ENCODE measurements at regions not wholly inside any gene's neighbourhood (a gene's known extent, or its start where the extent isn't known, plus 50 kb on each side); places are given as distances from the start of the nearest gene placed in this dataset.

DNA sequence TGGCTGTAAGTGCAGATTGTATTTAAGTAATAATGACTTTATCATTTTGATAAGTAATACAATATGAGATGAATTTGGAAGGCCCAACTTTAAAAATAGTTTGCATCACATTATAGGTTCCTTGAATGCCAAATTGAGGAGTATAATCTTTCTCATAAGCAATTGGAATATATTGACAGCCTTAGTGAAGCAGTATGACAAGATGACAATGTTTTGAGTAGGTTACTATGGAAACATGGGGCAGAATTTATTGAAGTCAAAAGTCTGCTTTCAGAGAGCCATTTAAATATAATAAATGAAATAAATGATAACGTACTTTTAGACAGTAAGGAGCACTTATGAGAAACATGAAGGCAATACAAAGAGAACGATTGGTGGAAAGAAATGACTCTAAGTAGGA, 776.4 kb downstream of the TECRL start:
- DNase-seq (ENCODE audit: low read depth), result no peak

DNA sequence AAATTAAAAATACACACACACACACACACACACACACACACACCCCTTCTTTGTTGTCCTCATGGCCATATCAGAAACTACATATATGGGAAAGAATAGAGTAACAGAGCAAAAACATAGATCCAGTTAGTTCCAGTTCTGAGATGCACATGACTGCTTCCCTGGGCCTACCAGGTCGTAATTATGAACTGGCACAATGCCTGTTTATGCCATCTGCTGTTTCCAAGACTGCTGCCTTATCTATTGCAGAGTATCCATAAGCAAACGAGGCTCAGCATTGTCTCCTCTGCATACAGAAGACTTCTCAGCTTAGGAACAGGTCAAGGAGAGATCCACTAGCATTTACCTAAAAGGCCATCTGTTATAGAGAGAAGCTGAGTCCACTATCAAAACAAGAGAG, 789.0 kb downstream of the TECRL start:
- DNase-seq (ENCODE audit: low read depth), result no peak

DNA sequence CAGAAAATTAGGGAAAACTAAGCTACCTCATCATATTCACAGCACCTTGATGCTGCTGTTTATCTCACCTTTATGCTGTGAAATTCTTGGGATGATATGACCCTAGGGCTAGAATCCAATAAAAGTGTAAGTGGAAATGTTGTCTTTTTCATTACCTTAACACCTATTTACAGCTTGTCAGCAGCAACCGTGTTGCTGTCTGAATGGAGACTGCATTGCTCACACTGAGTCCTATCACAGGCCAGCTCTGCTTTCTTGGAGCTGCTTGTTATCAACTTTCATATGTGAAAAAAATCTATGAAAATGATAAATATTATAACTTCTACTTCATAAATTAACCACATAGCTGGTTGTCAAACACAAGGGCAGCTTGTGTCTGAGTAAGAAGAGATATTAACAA, 789.5 kb downstream of the TECRL start:
- DNase-seq (ENCODE audit: low read depth), result no peak

DNA sequence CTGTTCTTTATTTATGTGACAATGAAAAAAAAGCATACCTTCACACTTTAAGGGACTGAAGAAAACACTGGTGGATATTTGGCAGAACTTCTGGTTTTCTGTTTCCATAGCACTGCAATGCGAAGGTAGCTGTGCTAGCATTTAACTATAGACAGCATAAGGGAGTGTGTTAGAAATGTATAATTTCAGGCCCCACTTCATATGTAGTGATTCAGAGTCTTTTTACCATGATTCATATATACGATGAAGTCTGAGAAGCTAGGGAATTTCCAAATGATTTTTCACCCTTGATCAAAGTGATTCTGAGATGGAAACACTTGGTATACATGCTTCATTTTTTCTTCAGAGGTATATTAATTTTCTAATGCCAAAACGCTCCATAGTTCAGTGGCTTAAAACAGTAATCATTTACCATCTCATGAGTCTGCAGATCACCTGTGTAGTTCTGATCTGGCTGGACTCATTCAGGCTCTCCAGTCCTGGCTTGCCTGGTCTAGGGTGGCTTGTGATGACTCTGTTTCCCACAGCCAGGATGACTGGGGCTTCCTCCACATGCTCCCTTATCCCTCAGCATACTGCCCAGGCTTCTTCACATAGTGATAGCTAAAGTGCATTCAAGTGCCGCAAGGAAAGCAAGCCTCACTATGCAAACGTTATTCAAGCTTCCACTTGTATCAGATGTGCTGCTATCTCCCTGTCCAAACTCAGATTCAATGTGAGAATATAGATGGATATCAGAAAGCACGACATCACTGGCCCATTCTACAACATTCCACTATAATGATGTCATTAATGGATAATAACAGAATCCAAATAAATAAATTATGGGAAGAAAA, 790.1 kb downstream of the TECRL start:
- DNase-seq (ENCODE audit: low read depth), result no peak

DNA sequence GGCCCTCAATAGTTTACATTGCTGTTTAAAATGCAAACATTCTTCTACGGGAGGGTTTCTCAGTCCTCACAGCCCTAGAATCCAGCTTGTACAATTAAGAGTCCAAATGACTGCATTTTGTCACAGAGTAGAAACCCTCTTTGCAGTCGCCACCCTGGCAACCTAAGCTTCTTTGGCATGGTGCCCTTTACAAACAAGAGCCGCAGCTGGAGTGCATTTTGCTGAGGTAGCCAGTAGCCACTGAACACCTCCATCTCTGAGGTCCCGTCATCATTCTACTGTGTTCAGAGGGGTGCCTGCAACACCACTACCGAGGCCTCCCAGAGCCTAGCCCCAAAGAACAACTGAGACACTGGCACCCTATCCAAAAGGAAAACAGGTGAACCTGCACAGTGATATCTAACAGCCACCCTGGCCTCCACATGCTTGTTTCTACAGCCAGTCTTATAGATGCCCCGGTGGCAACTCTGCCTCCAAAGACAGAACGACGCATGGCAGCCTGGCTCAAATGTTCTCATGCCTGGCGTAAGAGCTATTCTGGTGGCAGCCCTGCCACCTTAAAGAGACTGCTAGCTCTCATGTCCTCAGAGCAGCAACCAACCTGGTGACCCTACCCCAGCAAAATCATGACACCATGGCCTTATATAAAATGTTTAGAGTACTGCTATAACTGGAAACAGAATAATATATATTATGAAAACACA, 801.9 kb downstream of the TECRL start:
- no peak for DNase-seq (ENCODE audit: low read depth)

- no peak for DNase-seq (ENCODE audit: low read depth)
Measured at GRCh38 chr4:63589796-63590195, 819.5 kb downstream of the TECRL start.

DNA sequence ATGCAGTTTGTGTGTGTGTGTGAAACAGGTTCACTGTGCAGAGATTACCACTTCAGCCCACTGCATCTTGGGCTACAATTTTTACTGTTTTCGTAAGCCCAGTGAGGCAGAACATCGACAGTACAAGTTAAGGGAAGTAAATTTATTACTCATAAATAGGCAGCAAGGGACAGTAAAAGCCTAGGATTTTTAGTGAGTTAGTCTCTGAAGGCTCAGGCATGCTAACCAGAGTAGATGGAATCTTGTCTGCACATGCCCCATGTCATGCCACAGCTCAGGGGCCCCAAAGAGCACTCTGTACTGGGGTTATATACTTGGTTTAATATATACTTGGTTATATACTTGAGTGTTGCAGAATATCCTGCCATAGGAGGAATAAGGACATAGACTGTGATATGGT, 825.7 kb downstream of the TECRL start:
- no peak for DNase-seq (ENCODE audit: low read depth)

DNA sequence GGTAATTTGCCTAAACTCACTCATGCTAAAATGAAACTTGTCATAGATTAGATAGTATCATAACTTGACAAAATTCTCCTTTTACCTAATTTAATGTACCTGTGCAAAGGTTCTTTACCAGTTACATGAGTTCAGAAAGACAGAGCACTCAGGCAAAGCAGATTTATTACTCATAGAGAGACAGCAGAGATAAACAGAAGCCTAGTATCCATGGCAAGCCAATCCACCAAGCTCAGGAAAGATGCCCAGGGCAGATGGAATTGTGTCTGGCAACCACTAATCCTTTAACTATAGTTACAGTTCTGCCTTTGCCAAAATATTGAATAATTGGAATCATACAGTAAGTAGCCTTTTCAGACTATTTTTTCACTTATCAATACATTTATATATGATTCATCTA, 826.2 kb downstream of the TECRL start:
- no peak for DNase-seq (ENCODE audit: low read depth)

GRCh38 chr4:63580796-63581475, 828.3 kb downstream of the TECRL start:
- DNase-seq (ENCODE audit: low read depth), result no peak

DNA sequence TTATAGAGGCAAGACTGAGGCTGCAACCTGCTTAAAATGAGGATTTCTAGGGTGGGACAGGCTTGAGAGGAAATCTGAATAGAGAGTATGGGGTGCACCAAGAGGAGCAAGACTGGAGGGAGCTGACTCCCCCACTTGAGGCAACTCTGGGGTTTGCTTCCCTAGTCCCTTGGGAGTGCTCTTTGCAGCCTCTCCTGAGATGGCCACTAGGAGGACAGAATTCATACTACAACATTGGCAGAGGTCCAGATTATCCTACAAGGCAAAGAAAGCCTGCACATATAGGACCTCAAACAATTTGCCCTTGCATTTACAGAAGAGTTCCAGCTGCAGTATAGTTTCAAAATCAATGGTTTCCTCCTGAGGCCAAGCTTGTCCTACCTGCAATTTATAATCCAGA, 830.9 kb downstream of the TECRL start:
- no peak for DNase-seq (ENCODE audit: low read depth)

DNA sequence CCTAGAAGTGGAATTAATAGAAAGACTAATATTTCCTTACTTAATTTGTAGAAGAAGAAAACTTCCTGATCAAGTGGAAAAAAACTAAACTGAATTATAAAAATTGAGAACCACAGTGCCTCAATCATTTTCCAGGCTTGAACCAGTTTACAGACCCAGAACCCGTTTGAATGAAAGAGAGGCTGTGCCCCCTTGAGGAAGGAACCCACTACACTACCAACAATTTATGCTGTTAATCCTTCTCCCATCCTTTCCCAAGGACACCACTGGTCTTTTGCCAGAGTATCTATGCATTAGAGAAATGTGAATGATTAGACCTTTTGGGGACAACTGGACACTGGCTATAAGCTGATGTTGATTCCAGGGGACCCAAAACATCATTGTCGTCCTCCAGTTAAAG, 842.6 kb downstream of the TECRL start:
- DNase-seq (ENCODE audit: low read depth), result no peak

DNA sequence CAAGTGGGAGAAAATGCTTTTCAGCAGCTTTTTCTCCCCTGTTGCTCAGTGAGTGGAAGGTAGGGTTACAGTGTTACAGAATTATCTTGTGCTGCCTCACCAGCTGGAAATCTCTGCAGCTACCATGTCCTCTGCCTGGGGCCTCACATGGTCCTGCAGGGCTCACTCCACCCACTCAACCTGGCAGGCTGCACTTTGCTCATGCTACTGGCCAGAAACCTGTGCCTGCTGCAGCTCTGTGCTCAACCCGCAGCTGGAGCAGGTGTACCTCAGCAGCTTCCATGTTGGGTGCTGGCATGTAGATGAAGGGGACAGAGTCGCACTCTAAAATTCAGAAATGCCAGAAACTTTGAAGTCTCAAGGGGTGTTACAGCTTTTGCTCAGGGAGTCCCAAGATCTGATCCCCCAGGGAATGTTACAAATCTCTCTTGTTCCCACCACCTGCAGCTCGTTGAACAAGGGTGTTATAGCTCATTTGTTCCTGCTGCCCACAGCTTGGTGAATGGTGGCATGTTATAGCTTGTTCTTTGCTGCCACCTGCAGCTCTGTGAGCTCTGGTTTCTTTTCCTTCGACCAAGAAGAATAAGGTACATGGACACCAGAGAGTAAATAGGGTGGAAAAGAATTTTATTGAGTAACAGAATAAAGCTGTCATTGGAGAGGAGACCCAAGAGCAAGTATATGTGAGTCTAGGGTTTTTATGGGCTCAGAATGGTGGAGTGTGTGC, 845.8 kb downstream of the TECRL start:
- no peak for DNase-seq (ENCODE audit: low read depth)

GRCh38 chr4:63558709-63559108, 850.5 kb downstream of the TECRL start:
- no peak for DNase-seq (ENCODE audit: low read depth)

GRCh38 chr4:63556332-63556731, 852.9 kb downstream of the TECRL start:
- DNase-seq (ENCODE audit: low read depth), result no peak

GRCh38 chr4:63553123-63553522, 856.1 kb downstream of the TECRL start:
- no peak for DNase-seq (ENCODE audit: low read depth)

- DNase-seq (ENCODE audit: low read depth), result no peak
Measured at GRCh38 chr4:63541828-63542227, 867.4 kb downstream of the TECRL start.

GRCh38 chr4:63529581-63530337, 879.5 kb downstream of the TECRL start:
- DNase-seq (ENCODE audit: low read depth), result no peak

GRCh38 chr4:63528256-63528991, 880.8 kb downstream of the TECRL start:
- DNase-seq (ENCODE audit: low read depth), result no peak

DNA sequence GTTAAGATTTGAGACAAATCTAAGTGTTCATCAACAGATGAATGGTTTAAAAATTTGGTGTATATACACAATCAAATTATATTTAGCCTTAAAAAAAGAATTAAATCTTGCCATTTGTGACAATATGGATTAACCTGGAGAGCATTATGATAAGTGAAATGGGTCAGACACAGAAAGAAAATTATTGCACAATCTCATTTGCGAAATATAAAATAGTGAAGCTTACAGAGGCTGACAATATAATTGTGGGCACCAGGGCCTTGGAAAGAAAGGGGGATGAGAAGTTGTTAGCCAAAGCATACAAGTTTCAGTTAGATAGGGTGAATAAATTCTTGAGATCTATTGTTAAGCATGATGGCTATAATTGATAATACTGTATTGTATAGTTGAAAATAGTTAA, 883.0 kb downstream of the TECRL start:
- no peak for DNase-seq (ENCODE audit: low read depth)

DNA sequence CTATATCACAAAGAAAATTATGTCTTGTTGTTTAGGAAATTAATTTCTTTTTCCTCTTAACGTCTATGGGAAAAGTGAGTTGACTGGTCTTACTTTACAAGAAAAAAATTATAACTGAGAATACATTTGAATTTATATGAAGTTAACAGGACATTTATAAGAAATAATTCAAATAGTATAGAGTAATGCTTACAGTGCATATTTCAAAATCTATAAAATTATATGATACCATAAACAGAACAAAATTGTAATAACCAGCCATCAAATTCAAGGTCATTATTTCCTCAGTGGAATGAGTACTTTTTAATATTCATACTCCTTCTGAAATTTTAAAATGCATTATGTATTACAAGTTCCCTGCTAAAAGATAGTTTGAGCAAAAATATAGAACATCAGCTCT, 884.5 kb downstream of the TECRL start:
- DNase-seq (ENCODE audit: low read depth), result no peak
